ENCODE measurements at regions not wholly inside any gene's neighbourhood (a gene's known extent, or its start where the extent isn't known, plus 50 kb on each side); places are given as distances from the start of the nearest gene placed in this dataset.

GRCh38 chr22:49147617-49148175 lies 680.0 kb downstream of the BRD1 start:
- TF ChIP-seq HOXC10 (CRISPR knock-in tag; IDR thresholded peaks at IDR 0.05) (no peak), KLF10 (tag by site-specific recombination; IDR thresholded peaks at IDR 0.05) (no peak), ZNF280D (tag by site-specific recombination; IDR thresholded peaks at IDR 0.05) (no peak), FEZF1 (tag by site-specific recombination; IDR thresholded peaks at IDR 0.05) (no peak), ZSCAN23 (tag by site-specific recombination; IDR thresholded peaks at IDR 0.05) (no peak), EGR2 (tag by site-specific recombination; IDR thresholded peaks at IDR 0.05; ENCODE audit: low read depth) (no peak), ZNF548 (tag by site-specific recombination; IDR thresholded peaks at IDR 0.05) (no peak), SCRT2 (tag by site-specific recombination; IDR thresholded peaks at IDR 0.05) (no peak), ZNF837 (tag by site-specific recombination; IDR thresholded peaks at IDR 0.05) (no peak), ZNF549 (tag by site-specific recombination; IDR thresholded peaks at IDR 0.05) (no peak), BCL11A (tag by site-specific recombination; IDR thresholded peaks at IDR 0.05; ENCODE audit: low read depth) (no peak), KLF16 (tag by site-specific recombination; IDR thresholded peaks at IDR 0.05) (no peak), ZNF391 (tag by site-specific recombination; IDR thresholded peaks at IDR 0.05; ENCODE audit: borderline replicate concordance, low read depth) (no peak)
- H3K9me3 ChIP-seq (ENCODE audit: control insufficient read depth, insufficient read depth, low read depth, low read length), result no peaks in the 10 kb centered on the region
- POLR2A ChIA-PET, result no interaction called here

GRCh38 chr22:49147171-49147570 lies 680.5 kb downstream of the BRD1 start:
- TF ChIP-seq GLI2 (tag by site-specific recombination; IDR thresholded peaks at IDR 0.05; ENCODE audit: borderline replicate concordance, low read depth) (no peak), REST (tag by site-specific recombination; IDR thresholded peaks at IDR 0.05) (no peak), ZNF202 (tag by site-specific recombination; IDR thresholded peaks at IDR 0.05; ENCODE audit: borderline replicate concordance) (no peak), ZNF518A (tag by site-specific recombination; conservative IDR thresholded peaks at IDR 0.05; ENCODE audit: low read depth) (no peak), PBX3 (CRISPR knock-in tag; IDR thresholded peaks at IDR 0.05) (no peak), ZNF248 (tag by site-specific recombination; IDR thresholded peaks at IDR 0.05) (no peak)
- POLR2A ChIA-PET, result no interaction called here
- CTCF ChIA-PET, result no interaction called here
- Histone ChIP-seq H3K4me1 (ENCODE audit: control insufficient read depth, insufficient read depth, low read length) (no peaks in the 10 kb centered on the region), H3K9me3 (ENCODE audit: control insufficient read depth, insufficient read depth, low read depth, low read length) (no peaks in the 10 kb centered on the region), H3K36me3 (ENCODE audit: control insufficient read depth in 2 of 2, insufficient read depth in 1 of 2, low read length in 2 of 2) (no peaks in the 10 kb centered on the region), H3K27ac (ENCODE audit: extremely low read depth, low read depth, low read length) (no peak overlapping the region), H3K4me3 (ENCODE audit: low read depth, low read length) (no peak overlapping the region)

More at GRCh38 chr22:49147617-49148175, 680.0 kb downstream of the BRD1 start:
- Histone ChIP-seq H3K4me3 (ENCODE audit: low read depth, low read length) (no peak overlapping the region), H3K4me1 (ENCODE audit: control insufficient read depth, insufficient read depth, low read length) (no peaks in the 10 kb centered on the region), H3K27ac (ENCODE audit: extremely low read depth, low read depth, low read length) (no peak overlapping the region), H3K36me3 (ENCODE audit: control insufficient read depth in 2 of 2, insufficient read depth in 1 of 2, low read length in 2 of 2) (no peaks in the 10 kb centered on the region)
- CTCF ChIA-PET, result no interaction called here
